HepG2 (cell line): ENCODE measurements at regions not wholly inside any gene's neighbourhood (a gene's known extent, or its start where the extent isn't known, plus 50 kb on each side); places are given as distances from the start of the nearest gene placed in this dataset.

ENCODE experiments used
- ATAC-seq: fragments of 200-7000 bp; cut with Tn5 transposase; 3 replicates; pipeline ENCODE4 v1.9.1; 2020; ENCODE audit warnings: mild to moderate bottlenecking, moderate library complexity
- BruUV-seq: library from RNA; stranded (reverse); fragments of 400-500 nt; replicated peaks from 2 replicates; lab custom pipeline; 2021; lab: Mats Ljungman, UMichigan
- CTCF ChIA-PET: fragments of 300-600 bp; formaldehyde crosslinking; extraction: SDS; loops from one replicate; lab custom pipeline; 2021; ENCODE audit warnings: low total read pairs, inconsistent platforms, low intra/inter-chr PET ratio; lab: Yijun Ruan, JAX
- POLR2A ChIA-PET: fragments of 350-600 bp; sonication (Branson Sonifier 250); formaldehyde crosslinking; loops from one replicate; lab custom pipeline; 2020; ENCODE audit warnings: antibody characterized with exemption, inconsistent platforms; lab: Yijun Ruan, JAX
- DNase-seq: peaks from one replicate; pipeline ENCODE4 v3.0.0-alpha.2; 2015; ENCODE audit warnings: low spot score
- FAIRE-seq: peaks from 3 replicates; lab custom pipeline; 2011; peaks lifted over from hg19 to GRCh38; lab: Jason Lieb, UNC
- H2AFZ ChIP-seq: one replicate; pipeline ENCODE4 v1.6.1; 2011; ENCODE audit warnings: low read length, inconsistent platforms
- H3K27ac ChIP-seq: fragments of 300-600 bp; 3 replicates; pipeline ENCODE4 v1.8.0; 2011; ENCODE audit warnings: mixed run types, mild to moderate bottlenecking, mixed read lengths, low read length, inconsistent platforms; ENCODE audit not compliant: insufficient read depth; ENCODE audit errors: extremely low read length
- H3K27me3 ChIP-seq, 2 experiments: fragments of 200-600 bp in 1 of 2; 2 replicates in 1 of 2; 3 replicates in 1 of 2; pipeline versions ENCODE4 v1.6.0 to v1.8.0; 2011; ENCODE audit warnings: low read length in 2 of 2, mild to moderate bottlenecking in 2 of 2, moderate library complexity in 2 of 2, inconsistent platforms in 1 of 2; ENCODE audit not compliant: insufficient read depth in 2 of 2, control insufficient read depth in 1 of 2
- H3K36me3 ChIP-seq, 2 experiments: fragments of 200-600 bp in 1 of 2; replicated peaks in 1 of 2; 2 replicates in 1 of 2; 3 replicates in 1 of 2; pipeline versions ENCODE4 v1.5.1 to v1.8.0; 2011; ENCODE audit warnings: low read length in 2 of 2, inconsistent platforms in 1 of 2; ENCODE audit not compliant: insufficient read depth in 2 of 2, control insufficient read depth in 1 of 2
- H3K4me1 ChIP-seq: 2 replicates; pipeline ENCODE4 v1.5.1; 2012; ENCODE audit warnings: low read length, inconsistent platforms; ENCODE audit not compliant: insufficient read depth
- H3K4me2 ChIP-seq: 2 replicates; pipeline ENCODE4 v1.6.0; 2011; ENCODE audit warnings: low read depth, low read length, inconsistent platforms
- H3K4me3 ChIP-seq, 3 experiments: fragments of 200-600 bp in 1 of 3; sonication (generic), shearing (Covaris generic) in 1 of 3; replicated peaks in 1 of 3; 2 replicates each; pipeline ENCODE4 v1.5.1; 2011 to 2016; ENCODE audit warnings: low read length in 3 of 3, inconsistent platforms in 2 of 3, low read depth in 2 of 3, mild to moderate bottlenecking in 2 of 3, control low read depth in 1 of 3, mixed read lengths in 1 of 3; ENCODE audit not compliant: insufficient read depth in 1 of 3
- H3K79me2 ChIP-seq: one replicate; pipeline ENCODE4 v1.6.1; 2011; ENCODE audit warnings: low read length, inconsistent platforms; ENCODE audit not compliant: insufficient read depth
- H3K9ac ChIP-seq: 2 replicates; pipeline ENCODE4 v1.6.0; 2011; ENCODE audit warnings: mild to moderate bottlenecking, low read depth, low read length, inconsistent platforms; ENCODE audit not compliant: insufficient read depth
- H3K9me3 ChIP-seq: 2 replicates; pipeline ENCODE4 v1.5.1; 2012; ENCODE audit warnings: mild to moderate bottlenecking, low read length
- H4K20me1 ChIP-seq: 2 replicates; pipeline ENCODE4 v1.6.0; 2011; ENCODE audit warnings: inconsistent platforms, mild to moderate bottlenecking, low read length, moderate library complexity; ENCODE audit not compliant: insufficient read depth
- ISX ChIP-seq: sonication (generic); formaldehyde crosslinking; conservative IDR thresholded peaks from 2 replicates; pipeline ENCODE4 v1.5.0; 2020; ENCODE audit warnings: missing genetic modification reagents
- NRL ChIP-seq: sonication (generic); formaldehyde crosslinking; IDR thresholded peaks from 2 replicates; pipeline ENCODE4 v1.5.0; 2020; ENCODE audit warnings: missing genetic modification reagents, mild to moderate bottlenecking, moderate library complexity, borderline replicate concordance
- POLR2AphosphoS2 ChIP-seq: IDR thresholded peaks from 2 replicates; pipeline ENCODE4 v1.6.1; 2011; ENCODE audit warnings: low read depth, low read length, improper control_type of control experiment
- ZNF619 ChIP-seq: sonication (generic); formaldehyde crosslinking; IDR thresholded peaks from 2 replicates; pipeline ENCODE4 v1.4.0; 2020; ENCODE audit warnings: mild to moderate bottlenecking, missing genetic modification reagents
- ZNF781 ChIP-seq: sonication (generic); formaldehyde crosslinking; IDR thresholded peaks from 2 replicates; pipeline ENCODE4 v1.5.1; 2020; ENCODE audit warnings: borderline replicate concordance, mild to moderate bottlenecking, missing genetic modification reagents; ENCODE audit errors: not compliant biosample characterization
- WGBS: methylation state at CpG from one replicate; pipeline ENCODE4 v1.1.6; 2017; ENCODE audit warnings: low lambda C conversion rate; 5-methylcytosine and 5-hydroxymethylcytosine counted together
- in situ Hi-C: cut with HindIII; loops from 2 replicates; pipeline ENCODE4 v1.10.0; 2017; ENCODE audit warnings: low pct_unique_long_range_greater_than_20kb; ENCODE audit not compliant: extremely low pct_ligation_motif_present
- intact Hi-C: fragments of 100-400 bp; cut with micrococcal nuclease; formaldehyde crosslinking; loops from one replicate; pipeline ENCODE4 v1.10.0; 2022; ENCODE audit not compliant: unreplicated experiment
- TF ChIP-seq, protein P1 (sequence below): sonication (generic); formaldehyde crosslinking; IDR thresholded peaks from 2 replicates; pipeline ENCODE4 v1.8.1; 2022; ENCODE audit warnings: mild to moderate bottlenecking, missing genetic modification reagents
- TF ChIP-seq, protein P2 (sequence below): IDR thresholded peaks from 2 replicates; pipeline ENCODE4 v1.6.1; 2016
- TF ChIP-seq, protein P3 (sequence below): sonication (generic); formaldehyde crosslinking; IDR thresholded peaks from 2 replicates; pipeline ENCODE4 v1.9.0; 2021; ENCODE audit warnings: missing genetic modification reagents, borderline replicate concordance
- TF ChIP-seq, protein P4 (sequence below): sonication (generic); formaldehyde crosslinking; IDR thresholded peaks from 2 replicates; pipeline ENCODE4 v1.4.0; 2020; ENCODE audit warnings: low read depth, missing genetic modification reagents

DNA sequence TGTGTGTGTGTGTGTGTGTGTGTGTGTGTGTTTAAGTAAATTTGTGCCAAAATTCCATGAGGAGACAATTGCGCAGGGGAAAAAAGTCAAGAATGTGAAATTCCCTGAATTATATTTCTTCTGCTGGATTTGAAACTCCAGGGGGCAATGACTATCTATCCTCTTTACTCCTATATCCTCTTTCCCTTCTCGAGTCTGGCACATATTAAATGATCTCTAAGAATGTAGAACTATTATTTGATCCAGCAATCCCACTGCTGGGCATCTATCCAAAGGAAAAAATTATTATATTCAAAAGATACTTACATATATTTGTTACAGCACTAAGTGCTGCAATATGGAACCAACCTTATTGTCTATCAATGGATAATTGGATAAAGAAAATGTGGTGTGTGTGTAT is 350.1 kb upstream of the ADAMTS9 start:
- H3K27ac ChIP-seq = no peak overlapping the region
- in situ Hi-C loops = no loop called here
- no peak overlapping the region for H2AFZ ChIP-seq
- no TSS peak for BruUV-seq
- H3K27me3 ChIP-seq = no peaks in the 10 kb centered on the region; a peak in 1 of 5 replicates
- no peaks in the 10 kb centered on the region for H3K36me3 ChIP-seq
- H3K9me3 ChIP-seq = no peaks in the 10 kb centered on the region
- no peak for FAIRE-seq
- H3K9ac ChIP-seq = no peak overlapping the region
- no peaks in the 10 kb centered on the region for H3K4me1 ChIP-seq
- H3K4me3 ChIP-seq = no peak overlapping the region
- ATAC-seq = no peak
- no peak overlapping the region for H3K4me2 ChIP-seq
- ChIA-PET CTCF (no interaction called here), POLR2A (no interaction called here)
- no peaks in the 10 kb centered on the region for H4K20me1 ChIP-seq
- intact Hi-C loops = no loop called here
- DNase-seq = no peak
- H3K79me2 ChIP-seq = no peaks in the 10 kb centered on the region
- TF ChIP-seq, protein P1, sequence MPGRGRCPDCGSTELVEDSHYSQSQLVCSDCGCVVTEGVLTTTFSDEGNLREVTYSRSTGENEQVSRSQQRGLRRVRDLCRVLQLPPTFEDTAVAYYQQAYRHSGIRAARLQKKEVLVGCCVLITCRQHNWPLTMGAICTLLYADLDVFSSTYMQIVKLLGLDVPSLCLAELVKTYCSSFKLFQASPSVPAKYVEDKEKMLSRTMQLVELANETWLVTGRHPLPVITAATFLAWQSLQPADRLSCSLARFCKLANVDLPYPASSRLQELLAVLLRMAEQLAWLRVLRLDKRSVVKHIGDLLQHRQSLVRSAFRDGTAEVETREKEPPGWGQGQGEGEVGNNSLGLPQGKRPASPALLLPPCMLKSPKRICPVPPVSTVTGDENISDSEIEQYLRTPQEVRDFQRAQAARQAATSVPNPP (CRISPR knock-in tag) = no peak
- TF ChIP-seq POLR2AphosphoS2 = no peak
- no peak for TF ChIP-seq ISX
- TF ChIP-seq NRL (CRISPR knock-in tag) = no peak
- TF ChIP-seq ZNF619 (CRISPR knock-in tag) = no peak
- no peak for TF ChIP-seq ZNF781
- TF ChIP-seq, protein P2, sequence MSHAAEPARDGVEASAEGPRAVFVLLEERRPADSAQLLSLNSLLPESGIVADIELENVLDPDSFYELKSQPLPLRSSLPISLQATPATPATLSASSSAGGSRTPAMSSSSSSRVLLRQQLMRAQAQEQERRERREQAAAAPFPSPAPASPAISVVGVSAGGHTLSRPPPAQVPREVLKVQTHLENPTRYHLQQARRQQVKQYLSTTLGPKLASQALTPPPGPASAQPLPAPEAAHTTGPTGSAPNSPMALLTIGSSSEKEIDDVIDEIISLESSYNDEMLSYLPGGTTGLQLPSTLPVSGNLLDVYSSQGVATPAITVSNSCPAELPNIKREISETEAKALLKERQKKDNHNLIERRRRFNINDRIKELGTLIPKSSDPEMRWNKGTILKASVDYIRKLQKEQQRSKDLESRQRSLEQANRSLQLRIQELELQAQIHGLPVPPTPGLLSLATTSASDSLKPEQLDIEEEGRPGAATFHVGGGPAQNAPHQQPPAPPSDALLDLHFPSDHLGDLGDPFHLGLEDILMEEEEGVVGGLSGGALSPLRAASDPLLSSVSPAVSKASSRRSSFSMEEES (CRISPR knock-in tag) = no peak
- TF ChIP-seq, protein P3, sequence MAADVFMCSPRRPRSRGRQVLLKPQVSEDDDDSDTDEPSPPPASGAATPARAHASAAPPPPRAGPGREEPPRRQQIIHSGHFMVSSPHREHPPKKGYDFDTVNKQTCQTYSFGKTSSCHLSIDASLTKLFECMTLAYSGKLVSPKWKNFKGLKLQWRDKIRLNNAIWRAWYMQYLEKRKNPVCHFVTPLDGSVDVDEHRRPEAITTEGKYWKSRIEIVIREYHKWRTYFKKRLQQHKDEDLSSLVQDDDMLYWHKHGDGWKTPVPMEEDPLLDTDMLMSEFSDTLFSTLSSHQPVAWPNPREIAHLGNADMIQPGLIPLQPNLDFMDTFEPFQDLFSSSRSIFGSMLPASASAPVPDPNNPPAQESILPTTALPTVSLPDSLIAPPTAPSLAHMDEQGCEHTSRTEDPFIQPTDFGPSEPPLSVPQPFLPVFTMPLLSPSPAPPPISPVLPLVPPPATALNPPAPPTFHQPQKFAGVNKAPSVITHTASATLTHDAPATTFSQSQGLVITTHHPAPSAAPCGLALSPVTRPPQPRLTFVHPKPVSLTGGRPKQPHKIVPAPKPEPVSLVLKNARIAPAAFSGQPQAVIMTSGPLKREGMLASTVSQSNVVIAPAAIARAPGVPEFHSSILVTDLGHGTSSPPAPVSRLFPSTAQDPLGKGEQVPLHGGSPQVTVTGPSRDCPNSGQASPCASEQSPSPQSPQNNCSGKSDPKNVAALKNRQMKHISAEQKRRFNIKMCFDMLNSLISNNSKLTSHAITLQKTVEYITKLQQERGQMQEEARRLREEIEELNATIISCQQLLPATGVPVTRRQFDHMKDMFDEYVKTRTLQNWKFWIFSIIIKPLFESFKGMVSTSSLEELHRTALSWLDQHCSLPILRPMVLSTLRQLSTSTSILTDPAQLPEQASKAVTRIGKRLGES = no peak
- TF ChIP-seq, protein P4, sequence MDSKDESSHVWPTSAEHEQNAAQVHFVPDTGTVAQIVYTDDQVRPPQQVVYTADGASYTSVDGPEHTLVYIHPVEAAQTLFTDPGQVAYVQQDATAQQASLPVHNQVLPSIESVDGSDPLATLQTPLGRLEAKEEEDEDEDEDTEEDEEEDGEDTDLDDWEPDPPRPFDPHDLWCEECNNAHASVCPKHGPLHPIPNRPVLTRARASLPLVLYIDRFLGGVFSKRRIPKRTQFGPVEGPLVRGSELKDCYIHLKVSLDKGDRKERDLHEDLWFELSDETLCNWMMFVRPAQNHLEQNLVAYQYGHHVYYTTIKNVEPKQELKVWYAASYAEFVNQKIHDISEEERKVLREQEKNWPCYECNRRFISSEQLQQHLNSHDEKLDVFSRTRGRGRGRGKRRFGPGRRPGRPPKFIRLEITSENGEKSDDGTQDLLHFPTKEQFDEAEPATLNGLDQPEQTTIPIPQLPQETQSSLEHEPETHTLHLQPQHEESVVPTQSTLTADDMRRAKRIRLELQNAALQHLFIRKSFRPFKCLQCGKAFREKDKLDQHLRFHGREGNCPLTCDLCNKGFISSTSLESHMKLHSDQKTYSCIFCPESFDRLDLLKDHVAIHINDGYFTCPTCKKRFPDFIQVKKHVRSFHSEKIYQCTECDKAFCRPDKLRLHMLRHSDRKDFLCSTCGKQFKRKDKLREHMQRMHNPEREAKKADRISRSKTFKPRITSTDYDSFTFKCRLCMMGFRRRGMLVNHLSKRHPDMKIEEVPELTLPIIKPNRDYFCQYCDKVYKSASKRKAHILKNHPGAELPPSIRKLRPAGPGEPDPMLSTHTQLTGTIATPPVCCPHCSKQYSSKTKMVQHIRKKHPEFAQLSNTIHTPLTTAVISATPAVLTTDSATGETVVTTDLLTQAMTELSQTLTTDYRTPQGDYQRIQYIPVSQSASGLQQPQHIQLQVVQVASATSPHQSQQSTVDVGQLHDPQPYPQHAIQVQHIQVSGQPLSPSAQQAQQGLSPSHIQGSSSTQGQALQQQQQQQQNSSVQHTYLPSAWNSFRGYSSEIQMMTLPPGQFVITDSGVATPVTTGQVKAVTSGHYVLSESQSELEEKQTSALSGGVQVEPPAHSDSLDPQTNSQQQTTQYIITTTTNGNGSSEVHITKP (CRISPR knock-in tag) = no peak
- 48% methylated on average over 2 of the region's 2 CpGs for WGBS
